ENCODE measurements at regions not wholly inside any gene's neighbourhood (a gene's known extent, or its start where the extent isn't known, plus 50 kb on each side); places are given as distances from the start of the nearest gene placed in this dataset.

- TF ChIP-seq CREB5 (CRISPR knock-in tag; IDR thresholded peaks at IDR 0.05; ENCODE audit: low read depth): no peak
- no peak for TF ChIP-seq PATZ1 (CRISPR knock-in tag; IDR thresholded peaks at IDR 0.05; ENCODE audit: borderline replicate concordance)
- TF ChIP-seq ARNTL (CRISPR knock-in tag; IDR thresholded peaks at IDR 0.05; ENCODE audit: borderline replicate concordance, low read depth): no peak
- no peak for TF ChIP-seq BACH2 (CRISPR knock-in tag; IDR thresholded peaks at IDR 0.05; ENCODE audit: borderline replicate concordance)
- TF ChIP-seq ZFP3 (CRISPR knock-in tag; IDR thresholded peaks at IDR 0.05): no peak
- no peak for TF ChIP-seq ZFP30 (CRISPR knock-in tag; IDR thresholded peaks at IDR 0.05)
- TF ChIP-seq RARB (CRISPR knock-in tag; IDR thresholded peaks at IDR 0.05): no peak
- TF ChIP-seq ZC3H10 (CRISPR knock-in tag; IDR thresholded peaks at IDR 0.05): no peak
- TF ChIP-seq TCF4 (CRISPR knock-in tag; IDR thresholded peaks at IDR 0.05; ENCODE audit: borderline replicate concordance): no peak
- TF ChIP-seq OSR1 (CRISPR knock-in tag; IDR thresholded peaks at IDR 0.05): no peak
- TF ChIP-seq SNAI2 (CRISPR knock-in tag; IDR thresholded peaks at IDR 0.05): no peak
These were observed 832.6 kb upstream of the CADM2 start for GRCh38 chr3:84126160-84126559.
